ENCODE measurements at regions not wholly inside any gene's neighbourhood (a gene's known extent, or its start where the extent isn't known, plus 50 kb on each side); places are given as distances from the start of the nearest gene placed in this dataset.

- TF ChIP-seq REST (IDR thresholded peaks at IDR 0.05; ENCODE audit: insufficient read depth in 1 of 2, low read depth in 2 of 2, low read length in 2 of 2) (no peak), POLR2AphosphoS5 (IDR thresholded peaks at IDR 0.05; ENCODE audit: low read depth, low read length) (no peak)
These were observed 155.3 kb downstream of the RTP5 start for GRCh38 chr2:242024751-242025355.
